Ovary (tissue), 3 donors: ENCODE measurements at regions not wholly inside any gene's neighbourhood (a gene's known extent, or its start where the extent isn't known, plus 50 kb on each side); places are given as distances from the start of the nearest gene placed in this dataset.

Experiments
- CTCF ChIP-seq, 3 donors: fragments of 450-650 bp in 2 of 3; fragments of 200-600 bp in 1 of 3; IDR thresholded peaks; one replicate each; pipeline versions ENCODE4 v1.5.1 to v1.8.0; 2016 to 2022; ENCODE audit warnings: antibody characterized with exemption in 3 of 3, mild to moderate bottlenecking in 1 of 3
- POLR2A ChIP-seq: fragments of 450-650 bp; IDR thresholded peaks from one replicate; pipeline ENCODE4 v1.6.1; 2017; ENCODE audit warnings: antibody characterized with exemption, mild to moderate bottlenecking, moderate library complexity
- donor health status: DM: no; HTN: no; CAD: no.

DNA sequence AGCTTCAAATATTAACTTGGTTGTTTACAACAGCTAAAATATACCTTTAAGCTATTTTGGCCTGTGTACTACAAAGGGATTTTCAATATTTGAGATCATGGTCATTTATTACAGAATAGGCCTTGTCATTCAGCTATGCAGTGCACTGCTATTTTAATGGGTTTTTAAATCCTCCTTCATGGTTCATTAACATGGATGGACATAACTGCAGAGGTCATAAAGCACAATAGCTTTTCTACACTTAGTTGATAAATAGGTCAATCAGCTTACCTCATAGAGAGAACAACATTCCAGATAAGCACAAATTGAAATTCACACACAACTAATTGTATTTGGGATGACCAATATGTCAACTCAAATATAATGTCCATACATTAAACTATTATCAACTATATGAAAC lies 403.7 kb downstream of the CNTN3 start:
- TF ChIP-seq CTCF (IDR thresholded peaks at IDR 0.05), result no peak
- no peak for TF ChIP-seq POLR2A
